Heart right ventricle (tissue), 16 donors: ENCODE measurements at regions not wholly inside any gene's neighbourhood (a gene's known extent, or its start where the extent isn't known, plus 50 kb on each side); places are given as distances from the start of the nearest gene placed in this dataset.

Experiments
- ATAC-seq, 8 donors: fragments of 200-7000 bp; cut with Tn5 transposase; one replicate each; pipeline ENCODE4 v1.9.1; 2020; ENCODE audit warnings: mild to moderate bottlenecking in 8 of 8, moderate library complexity in 8 of 8, moderate number of reproducible peaks in 1 of 8
- DNase-seq, 2 donors: peaks; one replicate each; pipeline ENCODE4 v3.0.0-alpha.2; 2020
- H3K27ac ChIP-seq, 10 donors: fragments of 200-600 bp; sonication (generic) in 2 of 10; one replicate each; pipeline versions ENCODE4 v1.5.0 to v1.8.0; 2020 to 2022; ENCODE audit warnings: mild to moderate bottlenecking in 3 of 10
- H3K27me3 ChIP-seq, 7 donors: fragments of 200-600 bp; one replicate each; pipeline ENCODE4 v1.8.0; 2021 to 2022; ENCODE audit warnings: mild to moderate bottlenecking in 2 of 7
- H3K36me3 ChIP-seq, 9 donors: fragments of 200-600 bp; sonication (generic) in 1 of 9; one replicate each; pipeline versions ENCODE4 v1.5.0 to v1.8.0; 2020 to 2022; ENCODE audit warnings: mild to moderate bottlenecking in 2 of 9
- H3K4me1 ChIP-seq, 9 donors: fragments of 200-600 bp; sonication (generic) in 1 of 9; one replicate each; pipeline versions ENCODE4 v1.5.0 to v1.8.0; 2020 to 2022; ENCODE audit warnings: mild to moderate bottlenecking in 4 of 9
- H3K4me3 ChIP-seq, 10 donors: fragments of 200-600 bp; sonication (generic) in 2 of 10; one replicate each; pipeline versions ENCODE4 v1.5.0 to v1.8.0; 2020 to 2022; ENCODE audit warnings: mild to moderate bottlenecking in 7 of 10, moderate library complexity in 2 of 10
- H3K9me3 ChIP-seq, 11 donors: fragments of 200-600 bp in 10 of 11; sonication (generic) in 2 of 11; one replicate each; pipeline versions ENCODE4 v1.5.0 to v1.8.0; 2013 to 2022; ENCODE audit warnings: mild to moderate bottlenecking in 2 of 11, control low read depth in 1 of 11, moderate library complexity in 1 of 11
- WGBS, 2 donors: extraction: QIAGEN DNeasy Blood & Tissue Kit; methylation state at CpG; one replicate each; pipeline ENCODE4 v1.1.7; 2013; ENCODE audit warnings: inconsistent platforms in 1 of 2; 5-methylcytosine and 5-hydroxymethylcytosine counted together
- intact Hi-C, 10 donors: fragments of 100-400 bp; cut with DNase I; formaldehyde crosslinking; loops; one replicate each; pipeline versions ENCODE4 v1.11.1 to v1.14.2; 2022
- TF ChIP-seq, protein P1 (sequence below), 9 donors: fragments of 200-600 bp; sonication (generic) in 2 of 9; IDR thresholded peaks; one replicate each; pipeline versions ENCODE4 v1.5.0 to v1.8.0; 2021 to 2022; ENCODE audit warnings: antibody characterized with exemption in 9 of 9, mild to moderate bottlenecking in 5 of 9, moderate library complexity in 1 of 9
- donor health status: Arrhythmogenic right ventricular cardiomyopathy.
- donor health status: ischemic (EF 13 %, LVEDD 7.1; RV severe dilation, severe dysfunction).
- donor health status: healthy with polysubstance abuse.
- donor health status: DM: no; HTN: yes; CAD: no.
- donor health status: DM: no; HTN: no; CAD: no.
- donor health status: ischemic (EF 25% LVEDD 6.9; RV normal size, moderate dysfunction).
- donor health status: ischemic (EF 25% LVEDD 5.7; RV mildly dilated, moderate dysfunction).
- donor health status: healthy.
- donor health status: DM: yes; HTN: yes; CAD: no.
- donor health status: Ischemic cardiomyopathy.
- donor health status: ischemic (EF 35%, LVEDD 5.7; RV mildly dilated, moderate dysfunction).
- donor health status: nonischemic (EF 11% LVEDD 7.7; RV severe dilation, severe dysfunction).
- donor health status: DM: yes; HTN: yes; CAD: no.
- donor health status: PGD.
- donor health status: ischemic (EF 29% LVEDD 5.4; RV normal size, mild dysfunction).
- donor health status: nonischemic (EF 23%, LVEDD 6.1; RV moderate dilation, normal function).

DNA sequence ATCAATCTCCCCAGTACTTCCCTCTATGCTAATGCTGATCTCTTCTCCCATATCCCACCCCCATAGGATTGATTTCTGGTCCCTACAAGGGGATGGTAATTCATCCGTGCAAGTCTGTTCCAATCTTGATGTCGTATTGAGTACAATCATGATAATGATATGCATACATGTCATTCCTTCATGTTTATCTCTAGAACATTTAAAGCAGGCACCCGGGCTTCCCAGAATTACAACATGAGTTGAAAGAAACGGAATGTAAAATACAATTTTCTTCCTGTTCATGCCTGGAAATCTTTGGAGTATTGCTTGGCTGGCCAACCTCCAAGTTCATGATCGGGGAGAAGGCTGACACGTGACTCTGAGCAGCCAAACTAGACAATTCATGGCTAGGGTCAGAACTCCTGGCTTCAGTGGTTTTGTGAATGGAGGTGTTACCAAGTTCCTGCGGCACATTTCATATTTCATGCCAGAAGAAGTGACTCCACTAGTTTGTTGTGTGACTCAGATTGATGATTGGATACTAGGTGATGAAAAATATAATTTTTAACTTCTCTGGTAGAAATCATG is 66.6 kb downstream of the C9orf152 start:
- Histone ChIP-seq H3K9me3 (no peaks in the 10 kb centered on the region), H3K4me3 (no peak overlapping the region), H3K4me1 (peaks cover 8 to 100% (median 90%) of the 10 kb centered on the region in 9 donors), H3K36me3 (peaks cover 0 to 51% (median 13%) of the 10 kb centered on the region in 9 donors), H3K27ac (peak overlapping the region in 6 of 10 donors; percentile 27 to 66 (median 42)), H3K27me3 (no peaks in the 10 kb centered on the region)
- TF ChIP-seq, protein P1, sequence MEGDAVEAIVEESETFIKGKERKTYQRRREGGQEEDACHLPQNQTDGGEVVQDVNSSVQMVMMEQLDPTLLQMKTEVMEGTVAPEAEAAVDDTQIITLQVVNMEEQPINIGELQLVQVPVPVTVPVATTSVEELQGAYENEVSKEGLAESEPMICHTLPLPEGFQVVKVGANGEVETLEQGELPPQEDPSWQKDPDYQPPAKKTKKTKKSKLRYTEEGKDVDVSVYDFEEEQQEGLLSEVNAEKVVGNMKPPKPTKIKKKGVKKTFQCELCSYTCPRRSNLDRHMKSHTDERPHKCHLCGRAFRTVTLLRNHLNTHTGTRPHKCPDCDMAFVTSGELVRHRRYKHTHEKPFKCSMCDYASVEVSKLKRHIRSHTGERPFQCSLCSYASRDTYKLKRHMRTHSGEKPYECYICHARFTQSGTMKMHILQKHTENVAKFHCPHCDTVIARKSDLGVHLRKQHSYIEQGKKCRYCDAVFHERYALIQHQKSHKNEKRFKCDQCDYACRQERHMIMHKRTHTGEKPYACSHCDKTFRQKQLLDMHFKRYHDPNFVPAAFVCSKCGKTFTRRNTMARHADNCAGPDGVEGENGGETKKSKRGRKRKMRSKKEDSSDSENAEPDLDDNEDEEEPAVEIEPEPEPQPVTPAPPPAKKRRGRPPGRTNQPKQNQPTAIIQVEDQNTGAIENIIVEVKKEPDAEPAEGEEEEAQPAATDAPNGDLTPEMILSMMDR (IDR thresholded peaks at IDR 0.05), result no peak
- ATAC-seq (peak in 3 of 8 donors; percentile 20 to 65 (median 28)), DNase-seq (peak in 1 of 2 donors; percentile 61)
- intact Hi-C loops, result loop anchor here in 2 of 10 donors (5.0 to 10.0 kb wide), 2 partner anchors 67 to 69 kb away; no protein-coding TSS in a partner anchor
- WGBS, 2 donors, result 8 to 13% methylated on average over 7 of the region's 7 CpGs

- intact Hi-C loops, result loop anchor here in 2 of 10 donors (5.0 to 10.0 kb wide), 2 partner anchors 67 to 70 kb away; no protein-coding TSS in a partner anchor
- WGBS, 2 donors, result 97 to 98% methylated on average over 3 of the region's 3 CpGs
- TF ChIP-seq, protein P1 (IDR thresholded peaks at IDR 0.05), result no peak
- peaks cover 8 to 100% (median 84%) of the 10 kb centered on the region in 9 donors for H3K4me1 ChIP-seq
- no peaks in the 10 kb centered on the region for H3K9me3 ChIP-seq
- ATAC-seq, result no peak
- H3K27me3 ChIP-seq, result no peaks in the 10 kb centered on the region
- DNase-seq, result no peak
- H3K36me3 ChIP-seq, result peaks cover 0 to 41% (median 9%) of the 10 kb centered on the region in 9 donors
- no peak overlapping the region for H3K4me3 ChIP-seq
- H3K27ac ChIP-seq, result peak overlapping the region in 8 of 10 donors; percentile 13 to 66 (median 36)
These were observed 65.7 kb downstream of the C9orf152 start for GRCh38 chr9:110142253-110142652.

DNA sequence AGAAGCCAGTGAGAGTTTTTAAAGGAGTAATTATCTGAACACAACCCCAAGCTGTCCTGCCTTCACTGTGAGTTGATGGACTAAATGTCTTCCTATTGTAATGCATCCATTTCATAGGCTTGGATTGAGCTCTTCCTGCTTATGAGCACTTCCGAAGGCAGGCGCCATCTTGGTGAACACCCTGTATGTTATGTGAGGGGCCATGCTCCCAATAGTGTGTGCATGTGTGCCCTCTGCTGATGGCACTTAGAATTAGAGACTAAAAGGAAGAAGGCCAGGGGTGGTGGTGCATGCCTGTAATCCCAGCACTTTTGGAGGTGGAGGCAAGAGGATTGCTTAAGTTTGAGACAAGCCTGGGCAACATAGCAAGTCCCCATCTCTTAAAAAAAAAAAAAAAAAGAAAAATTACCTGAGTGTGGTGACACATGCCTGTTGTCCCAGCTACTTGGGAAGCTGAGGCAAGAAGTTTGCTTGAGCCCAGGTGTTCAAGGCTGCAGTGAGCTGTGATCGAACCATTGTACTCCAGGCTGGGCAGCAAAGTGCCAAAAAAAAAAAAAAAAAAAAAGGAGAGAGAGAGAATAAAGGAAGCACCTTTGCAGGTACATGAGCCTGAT is 65.0 kb downstream of the C9orf152 start:
- no peaks in the 10 kb centered on the region for H3K27me3 ChIP-seq
- ATAC-seq, result peak in 3 of 8 donors; percentile 22 to 34 (median 29)
- 73 to 74% methylated on average over 3 of the region's 3 CpGs for WGBS, 2 donors
- H3K36me3 ChIP-seq, result peaks cover 0 to 35% (median 6%) of the 10 kb centered on the region in 9 donors
- no peak overlapping the region for H3K4me3 ChIP-seq
- no peaks in the 10 kb centered on the region for H3K9me3 ChIP-seq
- DNase-seq, result no peak
- TF ChIP-seq, protein P1 (IDR thresholded peaks at IDR 0.05), result peak in 4 of 9 donors; percentile 19 to 31 (median 20)
- H3K27ac ChIP-seq, result peak overlapping the region in 6 of 10 donors; percentile 15 to 64 (median 33)
- intact Hi-C loops, result loop anchor here in 2 of 10 donors (5.0 to 10.0 kb wide), 2 partner anchors 68 to 71 kb away; no protein-coding TSS in a partner anchor
- peaks cover 8 to 100% (median 85%) of the 10 kb centered on the region in 9 donors for H3K4me1 ChIP-seq

GRCh38 chr9:110143485-110143884 is 64.5 kb downstream of the C9orf152 start:
- no peak overlapping the region for H3K4me3 ChIP-seq
- H3K27me3 ChIP-seq, result no peaks in the 10 kb centered on the region
- H3K27ac ChIP-seq, result peak overlapping the region in 7 of 10 donors; percentile 6 to 64 (median 36)
- WGBS, 2 donors, result 17 to 31% methylated on average over 1 of the region's 1 CpG
- intact Hi-C loops, result loop anchor here in 2 of 10 donors (5.0 to 10.0 kb wide), 2 partner anchors 69 to 71 kb away; no protein-coding TSS in a partner anchor
- H3K9me3 ChIP-seq, result no peaks in the 10 kb centered on the region
- TF ChIP-seq, protein P1 (IDR thresholded peaks at IDR 0.05), result no peak
- DNase-seq (no peak), ATAC-seq (peak in 7 of 8 donors; percentile 44 to 70 (median 60))
- H3K4me1 ChIP-seq, result peaks cover 12 to 100% (median 89%) of the 10 kb centered on the region in 9 donors
- peaks cover 0 to 30% (median under 1%) of the 10 kb centered on the region in 9 donors for H3K36me3 ChIP-seq
